PC-9 (cell line): ENCODE measurements at regions not wholly inside any gene's neighbourhood (a gene's known extent, or its start where the extent isn't known, plus 50 kb on each side); places are given as distances from the start of the nearest gene placed in this dataset.

Experiments
- BruUV-seq: library from RNA; stranded (reverse); fragments of 400-500 nt; replicated peaks from 2 replicates; lab custom pipeline; 2021; lab: Mats Ljungman, UMichigan
- CTCF ChIA-PET: fragments of 300-600 bp; sonication (Branson Sonifier 250); formaldehyde crosslinking; loops from one replicate; lab custom pipeline; 2022; ENCODE audit warnings: antibody characterized with exemption; lab: Charles Lee
- POLR2A ChIA-PET: fragments of 300-600 bp; sonication (Branson Sonifier 250); formaldehyde crosslinking; loops from one replicate; lab custom pipeline; 2022; ENCODE audit warnings: antibody characterized with exemption; ENCODE audit not compliant: unreplicated experiment; lab: Charles Lee
- DNase-seq, 2 experiments: peaks; one replicate each; pipeline versions ENCODE4 v3.0.0 to v3.0.0-alpha.2; 2015 to 2022; ENCODE audit warnings: mixed read lengths in 1 of 2
- H2AFZ ChIP-seq: fragments of 200-600 bp; sonication (generic); 2 replicates; pipeline ENCODE4 v1.8.1; 2017; ENCODE audit warnings: antibody characterized with exemption
- H3F3A ChIP-seq: fragments of 200-600 bp; sonication (generic); 2 replicates; pipeline ENCODE4 v1.8.1; 2017; ENCODE audit warnings: antibody characterized with exemption, mild to moderate bottlenecking, low read depth; ENCODE audit not compliant: insufficient read depth
- H3K27ac ChIP-seq: fragments of 200-600 bp; sonication (generic); 2 replicates; pipeline ENCODE4 v1.6.1; 2016; ENCODE audit warnings: mixed run types
- H3K27me3 ChIP-seq: fragments of 200-600 bp; sonication (generic); 2 replicates; pipeline ENCODE4 v1.6.1; 2016; ENCODE audit warnings: low read depth, mixed run types; ENCODE audit not compliant: insufficient read depth
- H3K36me3 ChIP-seq: fragments of 200-600 bp; sonication (generic); 2 replicates; pipeline ENCODE4 v1.6.1; 2016; ENCODE audit warnings: low read depth, mixed run types
- H3K4me1 ChIP-seq: fragments of 200-600 bp; sonication (generic); replicated peaks from 2 replicates; pipeline ENCODE4 v1.6.1; 2016; ENCODE audit warnings: mixed run types; ENCODE audit not compliant: insufficient read depth
- H3K4me2 ChIP-seq: fragments of 200-600 bp; sonication (generic); 2 replicates; pipeline ENCODE4 v1.6.1; 2017; ENCODE audit warnings: mixed run types
- H3K4me3 ChIP-seq: fragments of 200-600 bp; sonication (generic); 2 replicates; pipeline ENCODE4 v1.6.1; 2016; ENCODE audit warnings: mixed run types
- H3K79me2 ChIP-seq: fragments of 200-600 bp; sonication (generic); 2 replicates; pipeline ENCODE4 v1.6.1; 2017; ENCODE audit warnings: low read depth, mixed run types
- H3K9me2 ChIP-seq: fragments of 200-600 bp; sonication (generic); 2 replicates; pipeline ENCODE4 v1.8.1; 2017; ENCODE audit warnings: mild to moderate bottlenecking; ENCODE audit not compliant: insufficient read depth
- H3K9me3 ChIP-seq: fragments of 200-600 bp; sonication (generic); 2 replicates; pipeline ENCODE4 v1.8.1; 2016; ENCODE audit warnings: low read depth; ENCODE audit not compliant: insufficient read depth
- H4K20me1 ChIP-seq: fragments of 200-600 bp; sonication (generic); 2 replicates; pipeline ENCODE4 v1.8.1; 2017; ENCODE audit not compliant: insufficient read depth
- CTCF ChIP-seq: fragments of 200-600 bp; sonication (generic); conservative IDR thresholded peaks from 2 replicates; pipeline ENCODE4 v1.6.1; 2017; ENCODE audit warnings: mixed run types, antibody characterized with exemption, mild to moderate bottlenecking, moderate library complexity
- EZH2 ChIP-seq: fragments of 200-600 bp; sonication (generic); IDR thresholded peaks from 2 replicates; pipeline ENCODE4 v1.8.0; 2017; ENCODE audit warnings: antibody characterized with exemption, low read depth
- intact Hi-C: fragments of 100-400 bp; cut with micrococcal nuclease; formaldehyde crosslinking; loops from one replicate; pipeline ENCODE4 v1.10.0; 2022; ENCODE audit not compliant: unreplicated experiment

- no peak overlapping the region for H3K4me2 ChIP-seq
- no peak for DNase-seq
- CTCF ChIA-PET = no interaction called here
These were observed 594.9 kb upstream of the CDH2 start for GRCh38 chr18:28771849-28772248.

GRCh38 chr18:28768791-28769768 is 592.1 kb upstream of the CDH2 start:
- H2AFZ ChIP-seq = no peak overlapping the region
- no peaks in the 10 kb centered on the region for H4K20me1 ChIP-seq
- intact Hi-C loops = no loop called here
- TF ChIP-seq CTCF (no peak), EZH2 (no peak)
- H3K9me3 ChIP-seq = no peaks in the 10 kb centered on the region
- H3K27ac ChIP-seq = no peak overlapping the region
- H3K4me3 ChIP-seq = no peak overlapping the region
- ChIA-PET CTCF (no interaction called here), POLR2A (no interaction called here)
- H3K36me3 ChIP-seq = no peaks in the 10 kb centered on the region
- no peaks in the 10 kb centered on the region for H3K9me2 ChIP-seq
- BruUV-seq = no TSS peak
- no peaks in the 10 kb centered on the region for H3K79me2 ChIP-seq
- no peak overlapping the region for H3K4me2 ChIP-seq
- no peaks in the 10 kb centered on the region for H3F3A ChIP-seq
- no peaks in the 10 kb centered on the region for H3K27me3 ChIP-seq
- H3K4me1 ChIP-seq = no peaks in the 10 kb centered on the region
- no peak for DNase-seq

More at GRCh38 chr18:28771849-28772248, 594.9 kb upstream of the CDH2 start:
- POLR2A ChIA-PET = no interaction called here
- H3K27me3 ChIP-seq = no peaks in the 10 kb centered on the region
- no peak overlapping the region for H3K27ac ChIP-seq
- H3K4me3 ChIP-seq = no peak overlapping the region
- H2AFZ ChIP-seq = no peak overlapping the region
- no peaks in the 10 kb centered on the region for H4K20me1 ChIP-seq
- no peaks in the 10 kb centered on the region for H3K4me1 ChIP-seq
- H3K36me3 ChIP-seq = no peaks in the 10 kb centered on the region
- intact Hi-C loops = no loop called here
- TF ChIP-seq EZH2 = no peak
- no peak for TF ChIP-seq CTCF
- no peaks in the 10 kb centered on the region for H3K79me2 ChIP-seq
- H3K9me2 ChIP-seq = no peaks in the 10 kb centered on the region
- BruUV-seq = no TSS peak
- no peaks in the 10 kb centered on the region for H3K9me3 ChIP-seq
- H3F3A ChIP-seq = no peaks in the 10 kb centered on the region

DNA sequence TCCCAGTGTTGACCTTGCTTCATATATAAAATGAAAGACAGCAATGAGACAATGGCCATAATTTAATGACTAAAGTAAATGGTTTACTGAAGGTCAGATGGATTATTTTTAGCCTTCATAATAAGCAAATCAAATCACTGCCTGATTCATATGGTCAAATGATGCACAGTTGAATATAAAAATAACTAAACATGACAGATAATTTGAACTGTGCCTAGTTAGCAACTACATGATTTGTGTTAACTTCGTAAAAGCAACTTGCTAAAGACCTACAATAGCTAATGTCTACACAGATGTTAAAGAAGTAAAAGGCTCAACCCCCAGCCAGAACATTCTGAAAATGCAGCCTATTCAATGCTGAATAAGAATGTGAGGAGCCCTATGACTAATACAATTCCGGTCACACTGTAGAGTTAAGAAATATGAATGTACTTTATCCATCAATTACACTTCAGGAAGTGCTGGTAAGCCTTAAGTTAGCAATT is 590.8 kb upstream of the CDH2 start:
- no peak for TF ChIP-seq EZH2
- no peak for TF ChIP-seq CTCF
- no peak overlapping the region for H3K4me3 ChIP-seq
- ChIA-PET POLR2A (no interaction called here), CTCF (no interaction called here)
- no peaks in the 10 kb centered on the region for H4K20me1 ChIP-seq
- no peaks in the 10 kb centered on the region for H3F3A ChIP-seq
- no peaks in the 10 kb centered on the region for H3K9me2 ChIP-seq
- no peaks in the 10 kb centered on the region for H3K9me3 ChIP-seq
- intact Hi-C loops = no loop called here
- no peaks in the 10 kb centered on the region for H3K36me3 ChIP-seq
- no peaks in the 10 kb centered on the region for H3K4me1 ChIP-seq
- H3K79me2 ChIP-seq = no peaks in the 10 kb centered on the region
- no peak overlapping the region for H3K27ac ChIP-seq
- no peak overlapping the region for H3K4me2 ChIP-seq
- H3K27me3 ChIP-seq = no peaks in the 10 kb centered on the region
- H2AFZ ChIP-seq = no peak overlapping the region
- BruUV-seq = no TSS peak
- DNase-seq = no peak
